GM19238 (cell line): ENCODE measurements at regions not wholly inside any gene's neighbourhood (a gene's known extent, or its start where the extent isn't known, plus 50 kb on each side); places are given as distances from the start of the nearest gene placed in this dataset.

Source experiments
- DNase-seq: peaks from one replicate; pipeline ENCODE4 v3.0.0; 2011; ENCODE audit warnings: low spot score; ENCODE audit not compliant: insufficient read length

- no peak for DNase-seq
Measured at GRCh38 chr3:127088511-127089351, 104.2 kb upstream of the PRR23E start.

GRCh38 chr3:127089486-127090145, 103.3 kb upstream of the PRR23E start:
- no peak for DNase-seq

- DNase-seq = no peak
Measured at GRCh38 chr3:127090218-127091160, 102.4 kb upstream of the PRR23E start.

- DNase-seq = no peak
Measured at GRCh38 chr3:127091376-127091775, 101.6 kb upstream of the PRR23E start.

GRCh38 chr3:127092368-127092767, 100.6 kb upstream of the PRR23E start:
- DNase-seq = no peak

GRCh38 chr3:127092776-127093175, 100.2 kb upstream of the PRR23E start:
- no peak for DNase-seq

- no peak for DNase-seq
Measured at GRCh38 chr3:127093312-127093711, 99.6 kb upstream of the PRR23E start.

- no peak for DNase-seq
Measured at GRCh38 chr3:127095774-127096173, 97.2 kb upstream of the PRR23E start.

GRCh38 chr3:127096256-127097071, 96.5 kb upstream of the PRR23E start:
- no peak for DNase-seq

GRCh38 chr3:127097072-127097405, 95.9 kb upstream of the PRR23E start:
- no peak for DNase-seq

GRCh38 chr3:127097481-127097880, 95.5 kb upstream of the PRR23E start:
- DNase-seq = no peak

GRCh38 chr3:127099982-127100381, 92.9 kb upstream of the PRR23E start:
- no peak for DNase-seq

GRCh38 chr3:127100459-127101410, 92.2 kb upstream of the PRR23E start:
- no peak for DNase-seq

- DNase-seq = no peak
Measured at GRCh38 chr3:127101411-127102187, 91.3 kb upstream of the PRR23E start.

- no peak for DNase-seq
Measured at GRCh38 chr3:127102188-127102520, 90.8 kb upstream of the PRR23E start.

GRCh38 chr3:127102587-127102986, 90.3 kb upstream of the PRR23E start:
- DNase-seq = no peak

- no peak for DNase-seq
Measured at GRCh38 chr3:127103080-127103479, 89.9 kb upstream of the PRR23E start.

- no peak for DNase-seq
Measured at GRCh38 chr3:127104586-127104985, 88.3 kb upstream of the PRR23E start.

GRCh38 chr3:127105587-127105986, 87.3 kb upstream of the PRR23E start:
- DNase-seq = no peak
